Transverse colon (tissue), 4 donors: ENCODE measurements at regions not wholly inside any gene's neighbourhood (a gene's known extent, or its start where the extent isn't known, plus 50 kb on each side); places are given as distances from the start of the nearest gene placed in this dataset.

ENCODE experiments used
- EP300 ChIP-seq: sonication (generic); formaldehyde crosslinking; IDR thresholded peaks from one replicate; pipeline ENCODE4 v1.6.1; 2017; ENCODE audit warnings: antibody characterized with exemption, low read depth
- POLR2A ChIP-seq: fragments of 450-650 bp; IDR thresholded peaks from one replicate; pipeline ENCODE4 v1.6.1; 2016; ENCODE audit warnings: antibody characterized with exemption, mild to moderate bottlenecking, moderate library complexity
- POLR2AphosphoS5 ChIP-seq, 3 donors: sonication (generic); formaldehyde crosslinking; IDR thresholded peaks; one replicate each; pipeline ENCODE4 v1.6.1; 2016; ENCODE audit warnings: antibody characterized with exemption in 3 of 3
- TF ChIP-seq, protein P1 (sequence below), 5 experiments: fragments of 200-600 bp in 3 of 5; fragments of 450-650 bp in 2 of 5; sonication (generic) in 3 of 5; IDR thresholded peaks; 1 replicate in 2 of 5; 2 replicates in 3 of 5; pipeline ENCODE4 v1.5.1; 2016 to 2017; ENCODE audit warnings: antibody characterized with exemption in 5 of 5, inconsistent platforms in 3 of 5, mild to moderate bottlenecking in 2 of 5, moderate library complexity in 1 of 5

- TF ChIP-seq, protein P1, sequence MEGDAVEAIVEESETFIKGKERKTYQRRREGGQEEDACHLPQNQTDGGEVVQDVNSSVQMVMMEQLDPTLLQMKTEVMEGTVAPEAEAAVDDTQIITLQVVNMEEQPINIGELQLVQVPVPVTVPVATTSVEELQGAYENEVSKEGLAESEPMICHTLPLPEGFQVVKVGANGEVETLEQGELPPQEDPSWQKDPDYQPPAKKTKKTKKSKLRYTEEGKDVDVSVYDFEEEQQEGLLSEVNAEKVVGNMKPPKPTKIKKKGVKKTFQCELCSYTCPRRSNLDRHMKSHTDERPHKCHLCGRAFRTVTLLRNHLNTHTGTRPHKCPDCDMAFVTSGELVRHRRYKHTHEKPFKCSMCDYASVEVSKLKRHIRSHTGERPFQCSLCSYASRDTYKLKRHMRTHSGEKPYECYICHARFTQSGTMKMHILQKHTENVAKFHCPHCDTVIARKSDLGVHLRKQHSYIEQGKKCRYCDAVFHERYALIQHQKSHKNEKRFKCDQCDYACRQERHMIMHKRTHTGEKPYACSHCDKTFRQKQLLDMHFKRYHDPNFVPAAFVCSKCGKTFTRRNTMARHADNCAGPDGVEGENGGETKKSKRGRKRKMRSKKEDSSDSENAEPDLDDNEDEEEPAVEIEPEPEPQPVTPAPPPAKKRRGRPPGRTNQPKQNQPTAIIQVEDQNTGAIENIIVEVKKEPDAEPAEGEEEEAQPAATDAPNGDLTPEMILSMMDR (IDR thresholded peaks at IDR 0.05), result no peak
- no peak for TF ChIP-seq POLR2AphosphoS5 (IDR thresholded peaks at IDR 0.05)
- TF ChIP-seq POLR2A, result no peak
- no peak for TF ChIP-seq EP300
These were observed 81.6 kb upstream of the INPP4B start for GRCh38 chr4:142927721-142928120.
